ENCODE measurements at regions not wholly inside any gene's neighbourhood (a gene's known extent, or its start where the extent isn't known, plus 50 kb on each side); places are given as distances from the start of the nearest gene placed in this dataset.
"Not testable (repeated sequence)": the region's sequence is repeated elsewhere in the genome, so short reads cannot be mapped to it uniquely, and the experiment has no call there.

GRCh38 chr6:167708501-167709094 lies 118.1 kb upstream of the AFDN start:
- WGBS: 88% methylated on average over 15 of the region's 15 CpGs
- DNase-seq (ENCODE audit: low read depth in 6 of 9, low spot score in 9 of 9): no peak
- H3K27ac ChIP-seq (ENCODE audit: low read depth in 1 of 2, low read length in 1 of 2): no peak overlapping the region
- H3K36me3 ChIP-seq (ENCODE audit: control insufficient read depth in 2 of 2, insufficient read depth in 2 of 2, low read length in 1 of 2): no peaks in the 10 kb centered on the region
- H3K4me1 ChIP-seq (ENCODE audit: control insufficient read depth in 2 of 2, insufficient read depth in 2 of 2, low read length in 2 of 2): peaks cover 9 to 15% of the 10 kb centered on the region in 2 donors
- H3K4me3 ChIP-seq (ENCODE audit: low read length in 2 of 2): no peak overlapping the region
- H3K9me3 ChIP-seq (ENCODE audit: control insufficient read depth in 2 of 2, insufficient read depth in 1 of 2, low read length in 1 of 2): peaks cover 0 to 5% of the 10 kb centered on the region in 2 donors
- H3K27me3 ChIP-seq (ENCODE audit: control insufficient read depth in 2 of 2, insufficient read depth in 1 of 2, low read length in 1 of 2): peaks cover 8 to 76% of the 10 kb centered on the region in 2 donors

DNA sequence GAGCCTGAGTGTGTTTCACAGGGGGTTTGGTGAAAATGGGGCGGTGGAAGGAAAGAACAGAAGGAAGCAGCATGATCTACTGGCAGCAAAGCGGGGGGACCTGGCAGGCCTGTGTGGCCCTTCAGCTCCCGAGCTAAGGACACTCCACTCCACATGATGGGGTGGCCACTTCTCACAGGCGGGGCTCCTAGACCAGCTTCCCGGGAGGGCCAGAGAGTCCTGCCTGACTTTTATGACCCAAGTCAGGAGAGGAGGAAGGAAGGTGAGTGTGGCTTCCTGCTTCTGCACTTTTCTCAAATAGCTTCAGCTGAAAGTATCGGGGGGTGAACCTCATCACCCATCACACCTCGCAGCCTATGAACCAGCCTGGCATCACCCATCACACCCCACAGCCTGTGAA lies 117.5 kb upstream of the AFDN start:
- peaks cover 9 to 15% of the 10 kb centered on the region in 2 donors for H3K4me1 ChIP-seq (ENCODE audit: control insufficient read depth in 2 of 2, insufficient read depth in 2 of 2, low read length in 2 of 2)
- H3K27ac ChIP-seq (ENCODE audit: low read depth in 1 of 2, low read length in 1 of 2): no peak overlapping the region
- WGBS: 49% methylated on average over 7 of the region's 7 CpGs
- H3K4me3 ChIP-seq (ENCODE audit: low read length in 2 of 2): no peak overlapping the region
- no peaks in the 10 kb centered on the region for H3K9me3 ChIP-seq (ENCODE audit: control insufficient read depth in 2 of 2, insufficient read depth in 1 of 2, low read length in 1 of 2)
- no peaks in the 10 kb centered on the region for H3K36me3 ChIP-seq (ENCODE audit: control insufficient read depth in 2 of 2, insufficient read depth in 2 of 2, low read length in 1 of 2)
- H3K27me3 ChIP-seq (ENCODE audit: control insufficient read depth in 2 of 2, insufficient read depth in 1 of 2, low read length in 1 of 2): peaks cover 11 to 77% of the 10 kb centered on the region in 2 donors
- no peak for DNase-seq (ENCODE audit: low read depth in 6 of 9, low spot score in 9 of 9)

DNA sequence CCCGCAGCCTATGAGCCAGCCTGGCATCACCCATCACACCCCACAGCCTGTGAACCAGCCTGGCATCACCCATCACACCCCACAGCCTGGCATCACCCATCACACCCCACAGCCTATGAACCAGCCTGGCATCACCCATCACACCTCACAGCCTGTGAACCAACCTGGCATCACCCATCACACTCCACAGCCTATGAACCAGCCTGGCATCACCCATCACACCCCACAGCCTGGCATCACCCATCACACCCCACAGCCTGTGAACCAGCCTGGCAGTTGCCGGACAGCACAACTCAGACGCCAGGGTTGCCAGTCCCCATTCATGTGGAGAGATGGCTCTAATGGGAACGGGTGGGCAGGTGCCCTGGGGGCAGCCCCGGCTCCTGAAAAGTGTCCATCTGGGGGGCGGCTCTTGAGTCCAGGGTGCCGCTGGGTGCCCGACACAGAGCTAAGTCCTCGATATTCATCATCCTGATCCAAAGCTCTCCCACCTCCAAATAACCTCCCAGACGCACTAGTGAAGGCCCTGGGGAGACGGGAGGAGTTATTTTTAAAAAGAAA lies 116.9 kb upstream of the AFDN start:
- H3K27ac ChIP-seq (ENCODE audit: low read depth in 1 of 2, low read length in 1 of 2); H3K36me3 ChIP-seq (ENCODE audit: control insufficient read depth in 2 of 2, insufficient read depth in 2 of 2, low read length in 1 of 2); H3K9me3 ChIP-seq (ENCODE audit: control insufficient read depth in 2 of 2, insufficient read depth in 1 of 2, low read length in 1 of 2); H3K4me3 ChIP-seq (ENCODE audit: low read length in 2 of 2); DNase-seq (ENCODE audit: low read depth in 6 of 9, low spot score in 9 of 9): not testable (repeated sequence)
- 95% methylated on average over 11 of the region's 11 CpGs for WGBS
- Histone ChIP-seq H3K27me3 (ENCODE audit: control insufficient read depth in 2 of 2, insufficient read depth in 1 of 2, low read length in 1 of 2) (peaks cover 8 to 72% of the 10 kb centered on the region in 2 donors), H3K4me1 (ENCODE audit: control insufficient read depth in 2 of 2, insufficient read depth in 2 of 2, low read length in 2 of 2) (peaks cover 9 to 15% of the 10 kb centered on the region in 2 donors)

DNA sequence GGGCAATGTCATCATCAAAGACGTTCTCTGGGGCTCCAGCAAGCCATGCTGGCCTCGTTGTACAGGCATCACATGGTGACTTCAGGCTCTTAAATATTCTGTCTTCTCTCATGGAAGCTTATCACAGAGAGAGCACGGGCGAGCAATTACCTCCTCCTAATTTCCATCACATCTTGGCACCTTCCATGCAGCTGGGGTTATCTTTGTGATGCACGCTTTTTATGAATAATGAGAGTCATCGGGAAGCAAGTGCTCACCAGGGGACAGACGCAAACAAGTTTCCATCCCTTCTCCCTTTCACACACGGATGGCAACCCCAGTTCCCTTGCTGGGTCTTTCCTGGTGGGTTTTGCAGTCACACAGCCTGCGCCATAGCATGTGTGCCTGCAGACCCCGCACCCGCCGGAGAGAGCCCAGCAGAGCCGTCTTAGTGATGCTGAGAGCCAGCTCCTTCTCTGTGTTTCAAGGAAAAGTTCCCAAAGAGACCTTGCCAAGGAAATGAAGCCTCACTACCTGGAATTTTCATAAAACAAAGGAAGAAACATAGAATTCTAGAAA lies 116.3 kb upstream of the AFDN start:
- no peak for DNase-seq (ENCODE audit: low read depth in 6 of 9, low spot score in 9 of 9)
- H3K36me3 ChIP-seq (ENCODE audit: control insufficient read depth in 2 of 2, insufficient read depth in 2 of 2, low read length in 1 of 2): no peaks in the 10 kb centered on the region
- peaks cover 9 to 11% of the 10 kb centered on the region in 2 donors for H3K4me1 ChIP-seq (ENCODE audit: control insufficient read depth in 2 of 2, insufficient read depth in 2 of 2, low read length in 2 of 2)
- no peak overlapping the region for H3K27ac ChIP-seq (ENCODE audit: low read depth in 1 of 2, low read length in 1 of 2)
- H3K4me3 ChIP-seq (ENCODE audit: low read length in 2 of 2): no peak overlapping the region
- H3K9me3 ChIP-seq (ENCODE audit: control insufficient read depth in 2 of 2, insufficient read depth in 1 of 2, low read length in 1 of 2): no peaks in the 10 kb centered on the region
- peaks cover 8 to 69% of the 10 kb centered on the region in 2 donors for H3K27me3 ChIP-seq (ENCODE audit: control insufficient read depth in 2 of 2, insufficient read depth in 1 of 2, low read length in 1 of 2)
- 93% methylated on average over 13 of the region's 13 CpGs for WGBS

DNA sequence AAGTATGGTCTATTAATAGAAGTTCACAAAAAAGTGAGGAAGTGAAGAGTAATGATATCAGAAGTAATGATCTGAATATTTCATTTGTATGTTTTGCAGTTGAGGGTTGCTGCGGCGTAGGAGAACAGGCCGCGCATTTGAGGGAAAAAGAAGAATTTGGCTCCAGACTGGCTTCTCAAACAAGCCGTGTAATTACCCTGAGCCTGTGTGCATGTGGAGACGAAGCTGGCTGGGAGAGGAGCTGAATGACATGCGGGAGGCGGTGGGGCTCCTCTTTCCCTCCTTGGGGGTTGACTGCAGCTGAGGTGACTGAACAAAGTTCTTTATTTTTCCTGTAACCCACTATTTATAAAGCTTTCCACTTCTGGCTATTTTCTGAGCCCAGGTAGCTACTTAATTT lies 115.5 kb upstream of the AFDN start:
- no peak overlapping the region for H3K27ac ChIP-seq (ENCODE audit: low read depth in 1 of 2, low read length in 1 of 2)
- no peak overlapping the region for H3K4me3 ChIP-seq (ENCODE audit: low read length in 2 of 2)
- peaks cover 6 to 9% of the 10 kb centered on the region in 2 donors for H3K4me1 ChIP-seq (ENCODE audit: control insufficient read depth in 2 of 2, insufficient read depth in 2 of 2, low read length in 2 of 2)
- DNase-seq (ENCODE audit: low read depth in 6 of 9, low spot score in 9 of 9): no peak
- no peaks in the 10 kb centered on the region for H3K36me3 ChIP-seq (ENCODE audit: control insufficient read depth in 2 of 2, insufficient read depth in 2 of 2, low read length in 1 of 2)
- WGBS: 93% methylated on average over 8 of the region's 8 CpGs
- H3K27me3 ChIP-seq (ENCODE audit: control insufficient read depth in 2 of 2, insufficient read depth in 1 of 2, low read length in 1 of 2): peaks cover 8 to 65% of the 10 kb centered on the region in 2 donors
- no peaks in the 10 kb centered on the region for H3K9me3 ChIP-seq (ENCODE audit: control insufficient read depth in 2 of 2, insufficient read depth in 1 of 2, low read length in 1 of 2)

DNA sequence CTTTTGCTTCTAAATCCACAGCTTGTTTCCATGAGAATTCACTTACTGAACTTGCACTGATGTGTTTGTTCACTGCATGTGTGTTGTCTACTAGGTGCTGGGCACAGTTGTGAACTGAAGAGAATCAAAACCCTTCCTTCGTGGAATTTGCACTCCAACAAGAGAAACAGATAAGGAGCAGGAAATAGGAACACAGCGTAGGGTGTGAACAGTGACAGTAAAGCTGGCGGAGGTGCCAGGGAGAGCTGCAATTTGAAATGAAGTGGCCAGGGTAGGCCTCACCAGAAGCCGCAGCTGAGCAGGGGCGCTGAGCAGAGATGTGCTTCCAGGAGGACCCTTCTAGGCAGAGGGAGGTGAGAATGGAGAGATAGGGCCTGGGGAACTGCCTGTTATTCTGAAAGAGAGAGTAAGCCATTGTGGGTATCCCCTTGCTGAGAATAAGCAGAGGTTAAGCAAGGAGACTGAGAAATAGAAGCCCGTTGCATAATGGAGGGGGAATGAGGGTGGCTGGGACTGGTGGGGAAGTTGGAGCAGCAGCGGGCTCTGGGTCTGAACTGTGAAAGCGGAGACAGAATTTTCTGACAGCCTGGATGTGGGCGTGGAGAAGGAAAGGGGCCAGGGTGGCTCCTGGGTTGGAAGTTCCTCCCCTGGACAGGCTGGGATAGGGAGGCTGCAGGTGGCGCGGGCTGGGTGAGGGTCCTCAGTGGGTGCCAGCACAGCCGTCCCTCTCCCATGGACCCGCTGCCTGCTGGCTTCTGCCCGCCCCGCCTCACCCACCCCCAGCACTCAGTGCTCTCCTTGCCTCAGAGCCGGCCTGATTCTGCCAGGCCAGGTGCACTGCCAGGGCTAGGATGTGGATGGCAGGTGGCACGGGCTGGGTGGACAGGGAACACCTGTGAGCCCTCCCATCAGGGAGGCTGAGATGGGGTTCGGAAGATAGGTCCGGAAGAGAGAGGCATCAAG lies 114.7 kb upstream of the AFDN start:
- Histone ChIP-seq H3K4me1 (ENCODE audit: control insufficient read depth in 2 of 2, insufficient read depth in 2 of 2, low read length in 2 of 2) (peaks cover 0 to 1% of the 10 kb centered on the region in 2 donors), H3K36me3 (ENCODE audit: control insufficient read depth in 2 of 2, insufficient read depth in 2 of 2, low read length in 1 of 2) (no peaks in the 10 kb centered on the region), H3K4me3 (ENCODE audit: low read length in 2 of 2) (no peak overlapping the region), H3K27me3 (ENCODE audit: control insufficient read depth in 2 of 2, insufficient read depth in 1 of 2, low read length in 1 of 2) (peaks cover 8 to 57% of the 10 kb centered on the region in 2 donors), H3K27ac (ENCODE audit: low read depth in 1 of 2, low read length in 1 of 2) (no peak overlapping the region), H3K9me3 (ENCODE audit: control insufficient read depth in 2 of 2, insufficient read depth in 1 of 2, low read length in 1 of 2) (no peaks in the 10 kb centered on the region)
- no peak for DNase-seq (ENCODE audit: low read depth in 6 of 9, low spot score in 9 of 9)
- WGBS: 88% methylated on average over 19 of the region's 19 CpGs

GRCh38 chr6:167712731-167713475 lies 113.8 kb upstream of the AFDN start:
- DNase-seq (ENCODE audit: low read depth in 6 of 9, low spot score in 9 of 9): no peak
- WGBS: 89% methylated on average over 18 of the region's 18 CpGs
- H3K36me3 ChIP-seq (ENCODE audit: control insufficient read depth in 2 of 2, insufficient read depth in 2 of 2, low read length in 1 of 2): no peaks in the 10 kb centered on the region
- H3K27ac ChIP-seq (ENCODE audit: low read depth in 1 of 2, low read length in 1 of 2): no peak overlapping the region
- H3K4me1 ChIP-seq (ENCODE audit: control insufficient read depth in 2 of 2, insufficient read depth in 2 of 2, low read length in 2 of 2): no peaks in the 10 kb centered on the region
- no peak overlapping the region for H3K4me3 ChIP-seq (ENCODE audit: low read length in 2 of 2)
- H3K9me3 ChIP-seq (ENCODE audit: control insufficient read depth in 2 of 2, insufficient read depth in 1 of 2, low read length in 1 of 2): no peaks in the 10 kb centered on the region
- H3K27me3 ChIP-seq (ENCODE audit: control insufficient read depth in 2 of 2, insufficient read depth in 1 of 2, low read length in 1 of 2): peaks cover 8 to 51% of the 10 kb centered on the region in 2 donors

DNA sequence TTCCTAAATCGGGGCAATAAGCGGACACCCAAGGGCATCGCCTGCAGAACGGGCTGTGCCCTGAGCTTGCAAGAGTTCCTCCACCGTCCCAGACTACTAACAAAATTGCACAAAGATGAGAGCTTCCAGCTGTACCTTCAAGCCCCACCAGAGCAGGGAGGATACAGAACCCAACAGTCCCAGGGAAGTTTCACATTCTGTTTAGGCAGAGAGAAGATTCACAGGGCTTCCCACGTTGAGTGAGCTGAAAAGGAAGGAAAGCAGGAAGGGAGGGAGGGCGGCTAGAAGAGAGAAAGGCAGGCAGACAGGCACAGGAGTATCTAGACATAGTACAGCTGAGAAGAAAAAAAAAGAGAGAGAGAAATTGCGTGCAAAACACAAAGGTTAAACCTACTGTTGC lies 112.6 kb upstream of the AFDN start:
- no peak for DNase-seq (ENCODE audit: low read depth in 6 of 9, low spot score in 9 of 9)
- H3K4me1 ChIP-seq (ENCODE audit: control insufficient read depth in 2 of 2, insufficient read depth in 2 of 2, low read length in 2 of 2): no peaks in the 10 kb centered on the region
- 56% methylated on average over 8 of the region's 8 CpGs for WGBS
- no peaks in the 10 kb centered on the region for H3K9me3 ChIP-seq (ENCODE audit: control insufficient read depth in 2 of 2, insufficient read depth in 1 of 2, low read length in 1 of 2)
- H3K27me3 ChIP-seq (ENCODE audit: control insufficient read depth in 2 of 2, insufficient read depth in 1 of 2, low read length in 1 of 2): peaks cover 8 to 39% of the 10 kb centered on the region in 2 donors
- H3K27ac ChIP-seq (ENCODE audit: low read depth in 1 of 2, low read length in 1 of 2): no peak overlapping the region
- no peaks in the 10 kb centered on the region for H3K36me3 ChIP-seq (ENCODE audit: control insufficient read depth in 2 of 2, insufficient read depth in 2 of 2, low read length in 1 of 2)
- H3K4me3 ChIP-seq (ENCODE audit: low read length in 2 of 2): no peak overlapping the region
